ENCODE measurements at regions not wholly inside any gene's neighbourhood (a gene's known extent, or its start where the extent isn't known, plus 50 kb on each side); places are given as distances from the start of the nearest gene placed in this dataset.

- no peak for TF ChIP-seq CTCF (IDR thresholded peaks at IDR 0.05; ENCODE audit: low read depth, low read length)
- no peak for TF ChIP-seq MAX (IDR thresholded peaks at IDR 0.05; ENCODE audit: low read depth, low read length)
- no peak for TF ChIP-seq POLR2A (IDR thresholded peaks at IDR 0.05; ENCODE audit: extremely low read depth, insufficient read length)
These were observed 419.6 kb downstream of the GADD45G start for GRCh38 chr9:90024409-90024808.
